ENCODE measurements at regions not wholly inside any gene's neighbourhood (a gene's known extent, or its start where the extent isn't known, plus 50 kb on each side); places are given as distances from the start of the nearest gene placed in this dataset.

- DNase-seq (ENCODE audit: low read depth) = no peak
- no peak overlapping the region for H3K4me3 ChIP-seq (ENCODE audit: low read depth, low read length)
- no peak for TF ChIP-seq CTCF (IDR thresholded peaks at IDR 0.05; ENCODE audit: insufficient read depth, low read length)
These were observed 402.2 kb upstream of the ZNF507 start for GRCh38 chr19:31943191-31943661.

GRCh38 chr19:31943778-31944177, 401.6 kb upstream of the ZNF507 start:
- TF ChIP-seq CTCF (IDR thresholded peaks at IDR 0.05; ENCODE audit: insufficient read depth, low read length) = no peak
- H3K4me3 ChIP-seq (ENCODE audit: low read depth, low read length) = no peak overlapping the region
- DNase-seq (ENCODE audit: low read depth) = no peak

GRCh38 chr19:31944326-31944725, 401.1 kb upstream of the ZNF507 start:
- no peak overlapping the region for H3K4me3 ChIP-seq (ENCODE audit: low read depth, low read length)
- no peak for TF ChIP-seq CTCF (IDR thresholded peaks at IDR 0.05; ENCODE audit: insufficient read depth, low read length)
- DNase-seq (ENCODE audit: low read depth) = no peak

GRCh38 chr19:31946491-31946890, 398.9 kb upstream of the ZNF507 start:
- no peak for TF ChIP-seq CTCF (IDR thresholded peaks at IDR 0.05; ENCODE audit: insufficient read depth, low read length)
- no peak for DNase-seq (ENCODE audit: low read depth)
- no peak overlapping the region for H3K4me3 ChIP-seq (ENCODE audit: low read depth, low read length)

- H3K4me3 ChIP-seq (ENCODE audit: low read depth, low read length) = no peak overlapping the region
- DNase-seq (ENCODE audit: low read depth) = no peak
- TF ChIP-seq CTCF (IDR thresholded peaks at IDR 0.05; ENCODE audit: insufficient read depth, low read length) = no peak
These were observed 397.8 kb upstream of the ZNF507 start for GRCh38 chr19:31947436-31948115.

- DNase-seq (ENCODE audit: low read depth) = no peak
- H3K4me3 ChIP-seq (ENCODE audit: low read depth, low read length) = no peak overlapping the region
- TF ChIP-seq CTCF (IDR thresholded peaks at IDR 0.05; ENCODE audit: insufficient read depth, low read length) = no peak
These were observed 392.7 kb upstream of the ZNF507 start for GRCh38 chr19:31952693-31953092.

- DNase-seq (ENCODE audit: low read depth) = no peak
These were observed 390.3 kb upstream of the ZNF507 start for GRCh38 chr19:31955061-31955460.

More at GRCh38 chr19:31955061-31955460, 390.3 kb upstream of the ZNF507 start:
- TF ChIP-seq CTCF (IDR thresholded peaks at IDR 0.05; ENCODE audit: insufficient read depth, low read length) = no peak
- H3K4me3 ChIP-seq (ENCODE audit: low read depth, low read length) = no peak overlapping the region
